Stimulated activated CD8-positive, alpha-beta memory T cell treated with anti-CD3 and anti-CD28 coated beads, Interleukin-15, amount 100 ng/mL, for 48 hours (primary cell): ENCODE measurements at regions not wholly inside any gene's neighbourhood (a gene's known extent, or its start where the extent isn't known, plus 50 kb on each side); places are given as distances from the start of the nearest gene placed in this dataset.
A peak's percentile ranks its signal among the peaks of the same experiment; 100 is the strongest.

Source experiments
- DNase-seq, 2 donors: peaks; one replicate each; pipeline ENCODE4 v3.0.0-alpha.2; 2020; ENCODE audit warnings: low read depth in 2 of 2

GRCh38 chrX:40182615-40183014, 84.9 kb upstream of the BCOR start:
- DNase-seq: no peak

GRCh38 chrX:40182095-40182494, 84.3 kb upstream of the BCOR start:
- no peak for DNase-seq

GRCh38 chrX:40179283-40179682, 81.5 kb upstream of the BCOR start:
- DNase-seq: no peak

- DNase-seq: no peak
These were observed 80.4 kb upstream of the BCOR start for GRCh38 chrX:40177942-40178715.

GRCh38 chrX:40177489-40177888, 79.7 kb upstream of the BCOR start:
- DNase-seq: no peak

GRCh38 chrX:40177117-40177430, 79.3 kb upstream of the BCOR start:
- no peak for DNase-seq

- DNase-seq: peak in 1 of 2 donors; percentile 70
These were observed 78.8 kb upstream of the BCOR start for GRCh38 chrX:40176351-40177116.

GRCh38 chrX:40175511-40176350, 78.0 kb upstream of the BCOR start:
- DNase-seq: peak in 1 of 2 donors; percentile 70

- DNase-seq: peak in 1 of 2 donors; percentile 55
These were observed 77.2 kb upstream of the BCOR start for GRCh38 chrX:40174854-40175510.

GRCh38 chrX:40174001-40174853, 76.5 kb upstream of the BCOR start:
- peak in 1 of 2 donors; percentile 67 for DNase-seq

GRCh38 chrX:40173143-40174000, 75.6 kb upstream of the BCOR start:
- DNase-seq: no peak

GRCh38 chrX:40172401-40173142, 74.8 kb upstream of the BCOR start:
- DNase-seq: no peak

- DNase-seq: no peak
These were observed 74.0 kb upstream of the BCOR start for GRCh38 chrX:40171513-40172400.

GRCh38 chrX:40170830-40171512, 73.2 kb upstream of the BCOR start:
- no peak for DNase-seq

GRCh38 chrX:40169193-40170101, 71.7 kb upstream of the BCOR start:
- peak in 1 of 2 donors; percentile 64 for DNase-seq

- no peak for DNase-seq
These were observed 70.8 kb upstream of the BCOR start for GRCh38 chrX:40168480-40169011.
